Naive thymus-derived CD4-positive, alpha-beta T cell (primary cell): ENCODE measurements at regions not wholly inside any gene's neighbourhood (a gene's known extent, or its start where the extent isn't known, plus 50 kb on each side); places are given as distances from the start of the nearest gene placed in this dataset.

Source experiments
- ATAC-seq: fragments of 150-1000 bp; cut with Tn5 transposase; 2 replicates; pipeline ENCODE4 v1.10.0; 2021; ENCODE audit warnings: mild to moderate bottlenecking, moderate library complexity
- CTCF ChIA-PET: fragments of 350-600 bp; sonication (Branson Sonifier 250); formaldehyde crosslinking; loops from one replicate; lab custom pipeline; 2021; ENCODE audit warnings: antibody characterized with exemption; lab: Charles Lee
- POLR2A ChIA-PET: fragments of 350-600 bp; sonication (Branson Sonifier 250); formaldehyde crosslinking; loops from one replicate; lab custom pipeline; 2021; ENCODE audit warnings: antibody characterized with exemption, inconsistent platforms; lab: Charles Lee
- DNase-seq, 9 donors: peaks; one replicate each; pipeline versions ENCODE4 v3.0.0 to v3.0.0-alpha.2; 2020 to 2022; ENCODE audit warnings: mixed read lengths in 1 of 9
- H3K27ac ChIP-seq: one replicate; pipeline ENCODE4 v1.7.0; 2013; ENCODE audit warnings: mild to moderate bottlenecking, low read depth, low read length, moderate library complexity
- H3K27me3 ChIP-seq, 2 donors: one replicate each; pipeline ENCODE4 v1.7.0; 2013; ENCODE audit warnings: low read length in 2 of 2, mild to moderate bottlenecking in 2 of 2, moderate library complexity in 2 of 2; ENCODE audit not compliant: control insufficient read depth in 2 of 2, insufficient read depth in 2 of 2
- H3K36me3 ChIP-seq, 3 experiments: 1 replicate in 2 of 3; 2 replicates in 1 of 3; pipeline ENCODE4 v1.7.0; 2013; ENCODE audit warnings: low read length in 3 of 3, mild to moderate bottlenecking in 3 of 3, moderate library complexity in 1 of 3; ENCODE audit not compliant: insufficient read depth in 3 of 3, control insufficient read depth in 2 of 3
- H3K4me1 ChIP-seq, 2 donors: one replicate each; pipeline ENCODE4 v1.7.0; 2013; ENCODE audit warnings: low read length in 2 of 2, mild to moderate bottlenecking in 2 of 2, moderate library complexity in 1 of 2; ENCODE audit not compliant: control insufficient read depth in 2 of 2, insufficient read depth in 2 of 2
- H3K4me3 ChIP-seq: 2 replicates; pipeline ENCODE4 v1.7.0; 2013; ENCODE audit warnings: mild to moderate bottlenecking, low read length
- H3K9me3 ChIP-seq, 3 experiments: 1 replicate in 2 of 3; 2 replicates in 1 of 3; pipeline ENCODE4 v1.7.0; 2013; ENCODE audit warnings: low read length in 3 of 3; ENCODE audit not compliant: control insufficient read depth in 2 of 3
- H3K27ac Mint-ChIP-seq, 9 donors: one replicate each; pipeline ENCODE4 v1.8.0; 2020 to 2022; ENCODE audit warnings: mixed read lengths in 9 of 9, mild to moderate bottlenecking in 8 of 9, moderate library complexity in 5 of 9, inconsistent platforms in 2 of 9
- H3K27me3 Mint-ChIP-seq, 5 donors: one replicate each; pipeline ENCODE4 v1.8.0; 2021 to 2022; ENCODE audit warnings: mixed read lengths in 5 of 5, mild to moderate bottlenecking in 1 of 5
- H3K36me3 Mint-ChIP-seq, 5 donors: one replicate each; pipeline ENCODE4 v1.8.0; 2020 to 2022; ENCODE audit warnings: mixed read lengths in 5 of 5, mild to moderate bottlenecking in 3 of 5, inconsistent platforms in 1 of 5
- H3K4me1 Mint-ChIP-seq, 7 donors: one replicate each; pipeline ENCODE4 v1.8.0; 2020 to 2022; ENCODE audit warnings: mixed read lengths in 7 of 7, mild to moderate bottlenecking in 3 of 7, inconsistent platforms in 1 of 7
- H3K4me3 Mint-ChIP-seq, 10 donors: one replicate each; pipeline ENCODE4 v1.8.0; 2020 to 2022; ENCODE audit warnings: mild to moderate bottlenecking in 10 of 10, mixed read lengths in 10 of 10, moderate library complexity in 6 of 10, inconsistent platforms in 2 of 10
- H3K9me3 Mint-ChIP-seq, 11 donors: one replicate each; pipeline ENCODE4 v1.8.0; 2020 to 2022; ENCODE audit warnings: mixed read lengths in 11 of 11, mild to moderate bottlenecking in 4 of 11, inconsistent platforms in 1 of 11, moderate library complexity in 1 of 11
- intact Hi-C, 2 donors: fragments of 100-400 bp; cut with micrococcal nuclease; formaldehyde crosslinking; loops; one replicate each; pipeline ENCODE4 v1.15.1; 2023

DNA sequence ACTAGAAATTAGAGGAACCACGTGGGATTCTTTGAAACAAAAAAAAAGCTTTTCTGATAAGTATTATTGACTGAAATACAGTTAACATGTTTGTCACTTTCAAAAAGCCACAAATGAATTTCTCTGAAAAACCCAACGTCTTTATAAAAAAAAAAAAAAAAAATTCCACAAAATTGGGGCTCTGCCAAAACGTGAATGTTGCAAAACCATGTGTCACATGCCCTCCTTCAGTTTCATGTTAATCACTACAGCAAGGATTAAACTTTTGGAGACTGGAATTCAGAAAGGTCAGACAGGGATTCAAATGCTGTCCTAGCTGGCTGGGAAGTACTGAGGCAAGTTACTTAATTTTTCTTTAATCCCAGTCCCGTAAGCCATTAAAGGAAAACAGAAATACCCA is 278.0 kb upstream of the KLF14 start:
- Mint-ChIP-seq H3K27me3 (no peaks in the 10 kb centered on the region), H3K36me3 (peaks cover 0 to 13% (median 4%) of the 10 kb centered on the region in 5 donors), H3K27ac (peak overlapping the region; percentile 83 to 97 (median 87)), H3K9me3 (no peaks in the 10 kb centered on the region), H3K4me3 (peak overlapping the region; percentile 60 to 82 (median 76)), H3K4me1 (peaks cover 61 to 98% (median 95%) of the 10 kb centered on the region in 7 donors)
- no peaks in the 10 kb centered on the region for H3K36me3 ChIP-seq
- DNase-seq: peak in 6 of 9 donors; percentile 45 to 66 (median 59)
- no peaks in the 10 kb centered on the region for H3K27me3 ChIP-seq
- no peak overlapping the region for H3K4me3 ChIP-seq
- ChIA-PET CTCF (interaction anchor here (0.7 to 1.0 kb wide), 5 partner anchors 44 to 420 kb away, joined by 3 to 5 read pairs (median 3); no protein-coding TSS in a partner anchor), POLR2A (no interaction called here)
- H3K27ac ChIP-seq: peak overlapping the region; percentile 46
- ATAC-seq: peak; percentile 19
- H3K9me3 ChIP-seq: no peaks in the 10 kb centered on the region
- intact Hi-C loops: loop anchor here in 1 of 2 donors (1.0 kb wide), 3 partner anchors 9 to 51 kb away; no protein-coding TSS in a partner anchor
- H3K4me1 ChIP-seq: peaks cover 82 to 85% of the 10 kb centered on the region in 2 donors

DNA sequence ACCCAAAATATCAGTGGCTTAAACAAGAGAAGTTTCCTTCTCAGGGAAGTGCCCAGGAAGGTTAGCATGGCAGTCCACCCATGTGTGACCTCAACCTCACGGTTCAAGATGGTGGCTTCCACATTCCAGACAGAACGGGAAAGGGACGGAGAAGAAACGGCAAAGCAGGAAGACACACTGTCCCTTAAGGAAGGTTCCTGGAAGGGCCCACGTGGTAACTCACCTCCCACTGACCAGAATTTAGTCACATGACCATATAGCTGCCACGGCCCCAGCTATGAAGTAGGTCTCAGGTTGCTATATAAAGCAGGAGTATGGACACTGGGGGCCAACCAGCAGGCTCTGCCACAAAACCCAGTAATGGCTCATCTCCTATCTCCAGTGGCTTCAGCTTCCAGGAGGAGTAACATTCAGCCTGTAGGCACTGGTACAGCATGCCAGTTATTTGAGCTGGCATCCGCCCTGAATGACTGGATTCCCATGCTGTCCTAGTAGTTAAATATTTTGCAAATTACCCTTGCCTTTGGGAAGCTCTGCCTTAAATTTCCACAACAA is 278.5 kb upstream of the KLF14 start:
- Histone ChIP-seq H3K27me3 (no peaks in the 10 kb centered on the region), H3K9me3 (no peaks in the 10 kb centered on the region), H3K27ac (peak overlapping the region; percentile 38), H3K36me3 (peaks cover 0 to 2% (median 0%) of the 10 kb centered on the region in 3 experiments), H3K4me1 (peaks cover 77 to 79% of the 10 kb centered on the region in 2 donors), H3K4me3 (no peak overlapping the region)
- Mint-ChIP-seq H3K36me3 (peaks cover 3 to 13% (median 7%) of the 10 kb centered on the region in 5 donors), H3K4me3 (peak overlapping the region; percentile 63 to 82 (median 76)), H3K27ac (peak overlapping the region; percentile 83 to 97 (median 87)), H3K4me1 (peaks cover 57 to 96% (median 94%) of the 10 kb centered on the region in 7 donors), H3K27me3 (no peaks in the 10 kb centered on the region), H3K9me3 (no peaks in the 10 kb centered on the region)
- ChIA-PET POLR2A (no interaction called here), CTCF (interaction anchor here (0.7 to 1.1 kb wide), 3 partner anchors 11 to 43 kb away, joined by 3 read pairs; no protein-coding TSS in a partner anchor)
- intact Hi-C loops: loop anchor here in 1 of 2 donors (1.0 kb wide), 1 partner anchor 9 kb away; no protein-coding TSS in a partner anchor
- DNase-seq: no peak
- no peak for ATAC-seq

DNA sequence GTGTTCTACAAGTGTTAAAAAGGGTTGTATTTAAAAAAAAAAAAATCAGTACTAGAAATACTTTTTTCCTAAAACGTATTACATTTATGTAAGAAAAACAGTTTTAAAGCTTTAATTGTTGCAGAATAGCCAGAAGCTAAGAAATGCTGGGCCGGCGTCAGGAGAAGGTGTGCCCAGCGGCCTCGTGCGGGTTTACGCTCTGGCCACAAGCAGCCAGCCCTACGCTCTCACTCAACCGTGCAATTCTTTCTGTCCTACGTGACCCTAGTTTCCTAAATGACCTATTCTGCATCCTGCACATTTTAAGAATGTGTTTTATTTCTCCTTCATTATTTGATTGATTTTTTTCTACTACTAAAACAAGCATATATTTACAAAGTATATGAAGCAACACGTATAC is 279.7 kb upstream of the KLF14 start:
- peak overlapping the region in 8 of 10 donors; percentile 27 to 75 (median 46) for H3K4me3 Mint-ChIP-seq
- ATAC-seq: no peak
- no peaks in the 10 kb centered on the region for H3K27me3 Mint-ChIP-seq
- no peak overlapping the region for H3K27ac ChIP-seq
- CTCF ChIA-PET: interaction anchor here (0.6 to 1.5 kb wide), 4 partner anchors 27 to 117 kb away, joined by 3 to 7 read pairs (median 3); no protein-coding TSS in a partner anchor
- H3K27me3 ChIP-seq: no peaks in the 10 kb centered on the region
- H3K9me3 ChIP-seq: no peaks in the 10 kb centered on the region
- POLR2A ChIA-PET: interaction anchor here (0.7 kb wide), 1 partner anchor 17 kb away, joined by 4 read pairs; no protein-coding TSS in a partner anchor
- peaks cover 4 to 22% (median 8%) of the 10 kb centered on the region in 5 donors for H3K36me3 Mint-ChIP-seq
- peaks cover 66 to 71% of the 10 kb centered on the region in 2 donors for H3K4me1 ChIP-seq
- intact Hi-C loops: no loop called here
- peaks cover 0 to 1% (median 0%) of the 10 kb centered on the region in 11 donors for H3K9me3 Mint-ChIP-seq
- peaks cover 63 to 97% (median 93%) of the 10 kb centered on the region in 7 donors for H3K4me1 Mint-ChIP-seq
- H3K27ac Mint-ChIP-seq: peak overlapping the region in 7 of 9 donors; percentile 71 to 97 (median 86)
- DNase-seq: no peak
- H3K36me3 ChIP-seq: peaks cover 0 to 4% (median 0%) of the 10 kb centered on the region in 3 experiments
- no peak overlapping the region for H3K4me3 ChIP-seq

DNA sequence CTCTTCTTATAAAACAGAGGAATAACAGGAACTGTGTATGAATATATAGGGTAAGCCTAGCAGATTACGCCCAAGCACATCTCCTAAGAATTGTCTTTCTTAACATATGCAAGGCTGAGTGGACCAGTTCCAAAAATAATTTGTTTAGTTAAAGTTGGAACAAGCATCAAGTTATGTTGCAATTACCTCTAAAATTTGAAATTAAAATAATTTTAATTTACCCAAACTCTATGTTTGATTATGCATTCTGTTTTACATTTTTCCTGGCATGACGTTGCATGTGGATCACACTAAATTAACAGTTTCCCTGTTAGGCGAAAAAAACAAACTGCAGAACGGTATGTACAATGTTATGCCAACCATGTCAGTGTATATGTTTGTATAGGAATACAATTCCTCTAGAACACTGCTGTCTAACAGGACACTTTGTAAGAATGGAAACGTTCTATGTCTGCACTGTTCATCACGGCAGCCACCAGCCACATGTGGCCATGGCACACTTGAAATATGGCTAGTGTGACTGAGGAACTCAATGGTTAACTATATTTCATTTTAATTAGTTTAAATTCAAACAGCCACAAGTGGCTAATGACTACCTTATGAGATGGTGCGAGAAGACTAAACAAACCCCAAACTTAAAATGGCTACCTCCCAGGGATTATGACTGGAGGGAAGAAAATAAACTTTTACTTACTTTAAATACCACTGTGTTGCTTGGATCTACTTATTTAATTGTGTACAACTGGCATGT is 281.1 kb upstream of the KLF14 start:
- Histone ChIP-seq H3K27ac (no peak overlapping the region), H3K27me3 (no peaks in the 10 kb centered on the region), H3K4me3 (no peak overlapping the region), H3K4me1 (peaks cover 53 to 72% of the 10 kb centered on the region in 2 donors), H3K36me3 (peaks cover 0 to 4% (median 0%) of the 10 kb centered on the region in 3 experiments), H3K9me3 (no peaks in the 10 kb centered on the region)
- intact Hi-C loops: no loop called here
- Mint-ChIP-seq H3K27ac (peak overlapping the region in 8 of 9 donors; percentile 47 to 97 (median 76)), H3K27me3 (no peaks in the 10 kb centered on the region), H3K4me1 (peaks cover 53 to 96% (median 92%) of the 10 kb centered on the region in 7 donors), H3K4me3 (peak overlapping the region in 2 of 10 donors; percentile 16 to 45), H3K36me3 (peaks cover 4 to 21% (median 8%) of the 10 kb centered on the region in 5 donors), H3K9me3 (peaks cover 0 to 1% (median 0%) of the 10 kb centered on the region in 11 donors)
- DNase-seq: no peak
- ChIA-PET CTCF (interaction anchor here (1.5 kb wide), 1 partner anchor 118 kb away, joined by 7 read pairs; no protein-coding TSS in a partner anchor), POLR2A (interaction anchor here (0.6 to 0.9 kb wide), 2 partner anchors 25 to 33 kb away, joined by 3 read pairs; no protein-coding TSS in a partner anchor)
- ATAC-seq: no peak

DNA sequence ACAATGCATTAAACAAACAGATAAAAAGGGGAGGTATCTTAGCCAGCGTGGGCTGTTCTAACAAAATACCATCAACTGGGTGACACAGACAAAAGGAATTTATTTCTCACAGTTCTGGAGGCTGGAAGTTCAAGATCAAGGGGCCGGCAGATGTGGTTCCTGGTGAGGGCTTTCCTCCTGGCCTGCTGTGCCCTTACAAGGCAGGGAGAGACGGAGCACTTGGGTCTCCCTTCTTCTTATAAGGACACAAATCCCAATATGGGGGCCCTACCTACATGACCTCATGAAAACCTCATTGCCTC is 281.6 kb upstream of the KLF14 start:
- H3K4me1 ChIP-seq: peaks cover 53 to 72% of the 10 kb centered on the region in 2 donors
- H3K9me3 ChIP-seq: no peaks in the 10 kb centered on the region
- no peaks in the 10 kb centered on the region for H3K27me3 Mint-ChIP-seq
- no peak for ATAC-seq
- H3K27ac ChIP-seq: no peak overlapping the region
- H3K27me3 ChIP-seq: no peaks in the 10 kb centered on the region
- H3K36me3 ChIP-seq: peaks cover 0 to 4% (median 0%) of the 10 kb centered on the region in 3 experiments
- intact Hi-C loops: no loop called here
- H3K27ac Mint-ChIP-seq: peak overlapping the region in 7 of 9 donors; percentile 22 to 87 (median 68)
- H3K9me3 Mint-ChIP-seq: peaks cover 0 to 1% (median 0%) of the 10 kb centered on the region in 11 donors
- ChIA-PET CTCF (no interaction called here), POLR2A (interaction anchor here (0.9 kb wide), 1 partner anchor 25 kb away, joined by 3 read pairs; no protein-coding TSS in a partner anchor)
- no peak overlapping the region for H3K4me3 Mint-ChIP-seq
- H3K4me1 Mint-ChIP-seq: peaks cover 52 to 96% (median 92%) of the 10 kb centered on the region in 7 donors
- H3K4me3 ChIP-seq: no peak overlapping the region
- no peak for DNase-seq
- H3K36me3 Mint-ChIP-seq: peaks cover 4 to 19% (median 8%) of the 10 kb centered on the region in 5 donors

DNA sequence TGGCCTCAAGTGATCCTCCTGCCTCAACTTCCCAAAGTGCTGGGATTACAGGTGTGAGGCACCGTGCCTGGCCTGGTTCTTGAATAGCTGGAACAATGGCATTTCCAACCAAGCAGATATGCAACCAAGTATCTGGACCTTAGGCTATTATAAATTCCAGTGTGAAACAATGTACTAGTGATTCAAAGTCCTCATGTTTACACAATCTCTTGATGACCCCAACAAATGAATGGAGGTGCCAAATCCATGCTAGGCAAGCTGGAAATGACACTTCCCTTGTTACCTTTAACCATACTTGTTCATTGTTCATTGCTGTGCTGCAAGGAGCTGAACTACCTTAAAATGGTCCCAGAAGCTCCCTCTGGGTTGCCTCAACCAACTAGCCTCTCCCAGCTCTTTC is 282.2 kb upstream of the KLF14 start:
- peak overlapping the region in 7 of 9 donors; percentile 9 to 73 (median 59) for H3K27ac Mint-ChIP-seq

More for the DNA sequence above, 282.2 kb upstream of the KLF14 start:
- intact Hi-C loops: no loop called here
- H3K4me1 Mint-ChIP-seq: peaks cover 51 to 96% (median 91%) of the 10 kb centered on the region in 7 donors
- H3K4me3 Mint-ChIP-seq: peak overlapping the region in 1 of 10 donors; percentile 22
- ATAC-seq (no peak), DNase-seq (no peak)
- Histone ChIP-seq H3K27ac (no peak overlapping the region), H3K9me3 (no peaks in the 10 kb centered on the region), H3K27me3 (no peaks in the 10 kb centered on the region), H3K36me3 (peaks cover 0 to 4% (median 0%) of the 10 kb centered on the region in 3 experiments), H3K4me1 (peaks cover 53 to 72% of the 10 kb centered on the region in 2 donors), H3K4me3 (no peak overlapping the region)
- H3K27me3 Mint-ChIP-seq: no peaks in the 10 kb centered on the region
- H3K36me3 Mint-ChIP-seq: peaks cover 4 to 22% (median 8%) of the 10 kb centered on the region in 5 donors
- ChIA-PET POLR2A (interaction anchor here (0.9 kb wide), 1 partner anchor 26 kb away, joined by 3 read pairs; no protein-coding TSS in a partner anchor), CTCF (interaction anchor here (0.7 to 1.2 kb wide), 3 partner anchors 9 to 192 kb away, joined by 3 to 4 read pairs (median 4); no protein-coding TSS in a partner anchor)
- H3K9me3 Mint-ChIP-seq: peaks cover 0 to 2% (median 0%) of the 10 kb centered on the region in 11 donors
